ENCODE measurements at regions not wholly inside any gene's neighbourhood (a gene's known extent, or its start where the extent isn't known, plus 50 kb on each side); places are given as distances from the start of the nearest gene placed in this dataset.

- no peak for DNase-seq (ENCODE audit: low read depth in 2 of 2)
These were observed 270.2 kb downstream of the IRS2 start for GRCh38 chr13:109516186-109516585.

GRCh38 chr13:109510013-109510412, 276.4 kb downstream of the IRS2 start:
- no peak for DNase-seq (ENCODE audit: low read depth in 2 of 2)

- DNase-seq (ENCODE audit: low read depth in 2 of 2): no peak
These were observed 277.1 kb downstream of the IRS2 start for GRCh38 chr13:109509154-109509900.

- no peak for DNase-seq (ENCODE audit: low read depth in 2 of 2)
These were observed 286.1 kb downstream of the IRS2 start for GRCh38 chr13:109500146-109500773.

GRCh38 chr13:109497917-109498316, 288.5 kb downstream of the IRS2 start:
- no peak for DNase-seq (ENCODE audit: low read depth in 2 of 2)

- DNase-seq (ENCODE audit: low read depth in 2 of 2): no peak
These were observed 290.2 kb downstream of the IRS2 start for GRCh38 chr13:109496216-109496615.

GRCh38 chr13:109494925-109495369, 291.4 kb downstream of the IRS2 start:
- no peak for DNase-seq (ENCODE audit: low read depth in 2 of 2)

- no peak for DNase-seq (ENCODE audit: low read depth in 2 of 2)
These were observed 301.1 kb downstream of the IRS2 start for GRCh38 chr13:109485136-109485794.

- DNase-seq (ENCODE audit: low read depth in 2 of 2): no peak
These were observed 303.1 kb downstream of the IRS2 start for GRCh38 chr13:109483284-109483683.

GRCh38 chr13:109481040-109481439, 305.3 kb downstream of the IRS2 start:
- no peak for DNase-seq (ENCODE audit: low read depth in 2 of 2)

- no peak for DNase-seq (ENCODE audit: low read depth in 2 of 2)
These were observed 306.1 kb downstream of the IRS2 start for GRCh38 chr13:109480011-109480955.

GRCh38 chr13:109479534-109479933, 306.8 kb downstream of the IRS2 start:
- DNase-seq (ENCODE audit: low read depth in 2 of 2): no peak

GRCh38 chr13:109476001-109476400, 310.4 kb downstream of the IRS2 start:
- DNase-seq (ENCODE audit: low read depth in 2 of 2): no peak

GRCh38 chr13:109468123-109468522, 318.3 kb downstream of the IRS2 start:
- DNase-seq (ENCODE audit: low read depth in 2 of 2): no peak

- DNase-seq (ENCODE audit: low read depth in 2 of 2): no peak
These were observed 321.2 kb downstream of the IRS2 start for GRCh38 chr13:109465148-109465547.

GRCh38 chr13:109454167-109454917, 332.0 kb downstream of the IRS2 start:
- DNase-seq (ENCODE audit: low read depth in 2 of 2): no peak

GRCh38 chr13:109451726-109452125, 334.7 kb downstream of the IRS2 start:
- DNase-seq (ENCODE audit: low read depth in 2 of 2): no peak

- no peak for DNase-seq (ENCODE audit: low read depth in 2 of 2)
These were observed 337.8 kb downstream of the IRS2 start for GRCh38 chr13:109448629-109449028.

- no peak for DNase-seq (ENCODE audit: low read depth in 2 of 2)
These were observed 338.7 kb downstream of the IRS2 start for GRCh38 chr13:109447667-109448066.

GRCh38 chr13:109440320-109440719, 346.1 kb downstream of the IRS2 start:
- no peak for DNase-seq (ENCODE audit: low read depth in 2 of 2)

- DNase-seq (ENCODE audit: low read depth in 2 of 2): no peak
These were observed 346.6 kb downstream of the IRS2 start for GRCh38 chr13:109439813-109440212.

All from activated CD4-positive, alpha-beta T cell treated with anti-CD3 and anti-CD28 coated beads for 24 hours (primary cell).